Endothelial cell of umbilical vein (primary cell): ENCODE measurements at regions not wholly inside any gene's neighbourhood (a gene's known extent, or its start where the extent isn't known, plus 50 kb on each side); places are given as distances from the start of the nearest gene placed in this dataset.

Source experiments
- BruUV-seq: library from RNA; stranded (reverse); fragments of 400-500 nt; replicated peaks from 2 replicates; lab custom pipeline; 2021; lab: Mats Ljungman, UMichigan
- CTCF ChIA-PET: fragments of 300-600, 350-600 bp; sonication (Branson Sonifier 250); formaldehyde crosslinking; loops from one replicate; lab custom pipeline; 2021; ENCODE audit warnings: antibody characterized with exemption, inconsistent platforms; lab: Charles Lee
- POLR2A ChIA-PET: fragments of 300-600, 350-600 bp; sonication (Branson Sonifier 250); formaldehyde crosslinking; loops from one replicate; lab custom pipeline; 2021; ENCODE audit warnings: antibody characterized with exemption, inconsistent platforms; lab: Charles Lee
- DNase-seq: peaks from one replicate; pipeline ENCODE4 v3.0.0-alpha.2; 2011; ENCODE audit warnings: low read depth, low spot score
- FAIRE-seq: peaks from 2 replicates; lab custom pipeline; 2011; peaks lifted over from hg19 to GRCh38; lab: Jason Lieb, UNC
- H2AFZ ChIP-seq: 2 replicates; pipeline ENCODE4 v1.6.0; 2012; ENCODE audit warnings: low read depth, low read length, control low read depth, inconsistent platforms
- H3K27ac ChIP-seq: 2 replicates; pipeline ENCODE4 v1.5.1; 2011; ENCODE audit warnings: low read depth, mild to moderate bottlenecking, control low read depth, low read length, moderate library complexity; ENCODE audit not compliant: insufficient read depth
- H3K27me3 ChIP-seq, 2 experiments: 2 replicates each; pipeline versions ENCODE4 v1.6.0 to v1.6.1; 2011; ENCODE audit warnings: low read length in 2 of 2, mixed read lengths in 1 of 2; ENCODE audit not compliant: control insufficient read depth in 2 of 2, insufficient read depth in 2 of 2
- H3K36me3 ChIP-seq, 2 experiments: 2 replicates in 1 of 2; 3 replicates in 1 of 2; pipeline ENCODE4 v1.5.1; 2011; ENCODE audit warnings: low read length in 2 of 2, mild to moderate bottlenecking in 1 of 2, moderate library complexity in 1 of 2; ENCODE audit not compliant: control insufficient read depth in 2 of 2, insufficient read depth in 2 of 2; ENCODE audit errors: extremely low read depth in 1 of 2
- H3K4me1 ChIP-seq: 3 replicates; pipeline ENCODE4 v1.5.1; 2011; ENCODE audit warnings: mild to moderate bottlenecking, low read length; ENCODE audit not compliant: control insufficient read depth, insufficient read depth; ENCODE audit errors: extremely low read depth
- H3K4me2 ChIP-seq: 2 replicates; pipeline ENCODE4 v1.6.1; 2011; ENCODE audit warnings: low read length, control low read depth, mixed read lengths; ENCODE audit not compliant: insufficient read depth
- H3K4me3 ChIP-seq, 3 experiments: fragments of 200-600 bp in 1 of 3; sonication (generic), shearing (Covaris generic) in 1 of 3; replicated peaks in 1 of 3; 2 replicates each; pipeline ENCODE4 v1.5.1; 2011 to 2016; ENCODE audit warnings: control low read depth in 3 of 3, low read length in 3 of 3, mild to moderate bottlenecking in 2 of 3, inconsistent platforms in 1 of 3, low read depth in 1 of 3, moderate library complexity in 1 of 3; ENCODE audit not compliant: insufficient read depth in 1 of 3
- H3K79me2 ChIP-seq: 2 replicates; pipeline ENCODE4 v1.6.0; 2012; ENCODE audit warnings: low read length, inconsistent platforms; ENCODE audit not compliant: control insufficient read depth, insufficient read depth
- H3K9ac ChIP-seq: replicated peaks from 2 replicates; pipeline ENCODE3; 2011; ENCODE audit warnings: low read length, control low read depth; ENCODE audit not compliant: insufficient read depth; ENCODE audit errors: extremely low read depth
- H3K9me1 ChIP-seq: replicated peaks from 3 replicates; pipeline ENCODE4 v1.6.0; 2011; ENCODE audit warnings: mild to moderate bottlenecking, low read length; ENCODE audit not compliant: control insufficient read depth, insufficient read depth; ENCODE audit errors: extremely low read depth
- H3K9me3 ChIP-seq: replicated peaks from 2 replicates; pipeline ENCODE4 v1.5.1; 2012; ENCODE audit warnings: low read length, inconsistent platforms; ENCODE audit not compliant: control insufficient read depth, insufficient read depth
- H4K20me1 ChIP-seq: replicated peaks from 2 replicates; pipeline ENCODE3; 2011; ENCODE audit warnings: mild to moderate bottlenecking, low read length; ENCODE audit not compliant: control insufficient read depth, insufficient read depth; ENCODE audit errors: extremely low read depth
- CTCF ChIP-seq, 2 donors: IDR thresholded peaks; 1 replicate in 1 of 2; 2 replicates in 1 of 2; pipeline ENCODE4 v1.5.1; 2011; ENCODE audit warnings: low read length in 2 of 2, mild to moderate bottlenecking in 2 of 2, moderate library complexity in 2 of 2, control low read depth in 1 of 2, inconsistent platforms in 1 of 2, low read depth in 1 of 2; ENCODE audit not compliant: insufficient read depth in 1 of 2; ENCODE audit errors: extremely low read depth in 1 of 2
- FOS ChIP-seq: IDR thresholded peaks from 2 replicates; pipeline ENCODE4 v1.6.1; 2011; ENCODE audit warnings: mild to moderate bottlenecking, low read length, moderate library complexity, borderline replicate concordance; ENCODE audit not compliant: insufficient read depth
- POLR2A ChIP-seq: IDR thresholded peaks from 2 replicates; pipeline ENCODE4 v1.6.1; 2012; ENCODE audit warnings: low read depth, mild to moderate bottlenecking, control low read depth, low read length
- dilution Hi-C: fragments of 300-500 bp; cut with MboI; formaldehyde crosslinking; loops from one replicate; pipeline ENCODE4 v1.15.0; 2019; ENCODE audit warnings: low sequenced_read_pairs; ENCODE audit not compliant: extremely low pct_ligation_motif_present
- intact Hi-C: fragments of 100-400 bp; cut with micrococcal nuclease; formaldehyde crosslinking; loops from one replicate; pipeline ENCODE4 v1.10.0; 2022
- TF ChIP-seq, protein P1 (sequence below): IDR thresholded peaks from 2 replicates; pipeline ENCODE4 v1.6.1; 2011; ENCODE audit not compliant: insufficient read depth, insufficient read length

DNA sequence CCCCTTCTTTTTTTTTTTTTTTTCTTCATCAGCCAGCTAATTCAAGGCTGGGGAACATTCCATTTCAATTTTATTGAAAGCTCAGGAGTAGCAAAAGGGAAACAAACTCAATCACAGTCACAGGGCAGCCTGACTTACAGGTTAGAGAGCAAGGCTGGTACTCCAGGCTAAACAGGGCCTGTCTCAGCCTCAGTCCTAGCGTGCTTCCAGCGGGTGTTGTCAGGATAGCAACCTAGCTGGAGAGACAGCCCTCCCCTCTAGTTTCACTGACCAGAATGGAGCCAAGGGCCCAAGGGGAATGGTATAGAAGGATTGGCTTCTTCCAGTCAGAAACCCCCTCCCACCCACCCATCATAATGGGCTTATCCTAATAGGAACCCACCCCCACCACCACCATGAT, 132.9 kb downstream of the PXDC1 start:
- dilution Hi-C loops: no loop called here
- no TSS peak for BruUV-seq
- POLR2A ChIA-PET: no interaction called here
- Histone ChIP-seq H2AFZ (no peak overlapping the region), H3K27me3 (peaks cover 0 to 3% of the 10 kb centered on the region in 2 experiments), H3K9ac (no peak overlapping the region), H3K4me1 (no peaks in the 10 kb centered on the region), H3K4me2 (no peak overlapping the region), H3K79me2 (no peaks in the 10 kb centered on the region), H3K27ac (no peak overlapping the region), H3K9me1 (no peaks in the 10 kb centered on the region), H3K36me3 (no peaks in the 10 kb centered on the region), H3K9me3 (no peaks in the 10 kb centered on the region), H3K4me3 (no peak overlapping the region), H4K20me1 (no peaks in the 10 kb centered on the region)
- intact Hi-C loops: no loop called here
- no peak for DNase-seq
- CTCF ChIA-PET: interaction anchor here (1.7 kb wide), 1 partner anchor 9 kb away, joined by 3 read pairs; no protein-coding TSS in a partner anchor
- TF ChIP-seq FOS: no peak
- FAIRE-seq: no peak

- Histone ChIP-seq H3K9me3 (no peaks in the 10 kb centered on the region), H3K79me2 (no peaks in the 10 kb centered on the region), H3K4me3 (no peak overlapping the region), H3K36me3 (no peaks in the 10 kb centered on the region), H3K4me2 (no peak overlapping the region), H3K4me1 (peaks cover 1% of the 10 kb centered on the region), H2AFZ (no peak overlapping the region), H3K27ac (no peak overlapping the region), H3K9ac (no peak overlapping the region), H3K9me1 (no peaks in the 10 kb centered on the region), H3K27me3 (peaks cover 0 to 3% of the 10 kb centered on the region in 2 experiments), H4K20me1 (no peaks in the 10 kb centered on the region)
- FAIRE-seq (no peak), DNase-seq (no peak)
- dilution Hi-C loops: no loop called here
- BruUV-seq: no TSS peak
- POLR2A ChIA-PET: no interaction called here
- CTCF ChIA-PET: interaction anchor here (1.7 kb wide), 1 partner anchor 8 kb away, joined by 3 read pairs; no protein-coding TSS in a partner anchor
- TF ChIP-seq POLR2A (no peak), CTCF (IDR thresholded peaks at IDR 0.05; ENCODE audit: extremely low read depth in 1 of 2, insufficient read depth in 1 of 2, low read depth in 1 of 2, low read length in 2 of 2) (no peak)
- TF ChIP-seq, protein P1, sequence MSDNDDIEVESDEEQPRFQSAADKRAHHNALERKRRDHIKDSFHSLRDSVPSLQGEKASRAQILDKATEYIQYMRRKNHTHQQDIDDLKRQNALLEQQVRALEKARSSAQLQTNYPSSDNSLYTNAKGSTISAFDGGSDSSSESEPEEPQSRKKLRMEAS: no peak
- intact Hi-C loops: no loop called here
These were observed 133.7 kb downstream of the PXDC1 start for GRCh38 chr6:3617681-3618311.
